BE2C (cell line): ENCODE measurements at regions not wholly inside any gene's neighbourhood (a gene's known extent, or its start where the extent isn't known, plus 50 kb on each side); places are given as distances from the start of the nearest gene placed in this dataset.
"Not testable (repeated sequence)": the region's sequence is repeated elsewhere in the genome, so short reads cannot be mapped to it uniquely, and the experiment has no call there.

Experiments used
- DNase-seq: peaks from one replicate; pipeline ENCODE4 v3.0.0-alpha.2; 2020
- H3K27me3 ChIP-seq: fragments of 250-450 bp; sonication (Bioruptor Pico); 2 replicates; pipeline ENCODE4 v1.5.1; 2020; ENCODE audit warnings: mild to moderate bottlenecking
- H3K36me3 ChIP-seq: fragments of 250-450 bp; sonication (Bioruptor Pico); 2 replicates; pipeline ENCODE4 v1.5.1; 2020; ENCODE audit warnings: mild to moderate bottlenecking
- H3K4me1 ChIP-seq: fragments of 250-450 bp; sonication (Bioruptor Pico); 2 replicates; pipeline ENCODE4 v1.5.1; 2020
- H3K4me3 ChIP-seq: 2 replicates; pipeline ENCODE4 v1.5.1; 2011; ENCODE audit warnings: low read depth, low read length
- H3K9me3 ChIP-seq: fragments of 250-450 bp; sonication (Bioruptor Pico); 2 replicates; pipeline ENCODE4 v1.5.1; 2020
- TF ChIP-seq, protein P1 (sequence below): IDR thresholded peaks from 2 replicates; pipeline ENCODE4 v1.5.1; 2012; ENCODE audit warnings: mild to moderate bottlenecking, low read depth, low read length

DNA sequence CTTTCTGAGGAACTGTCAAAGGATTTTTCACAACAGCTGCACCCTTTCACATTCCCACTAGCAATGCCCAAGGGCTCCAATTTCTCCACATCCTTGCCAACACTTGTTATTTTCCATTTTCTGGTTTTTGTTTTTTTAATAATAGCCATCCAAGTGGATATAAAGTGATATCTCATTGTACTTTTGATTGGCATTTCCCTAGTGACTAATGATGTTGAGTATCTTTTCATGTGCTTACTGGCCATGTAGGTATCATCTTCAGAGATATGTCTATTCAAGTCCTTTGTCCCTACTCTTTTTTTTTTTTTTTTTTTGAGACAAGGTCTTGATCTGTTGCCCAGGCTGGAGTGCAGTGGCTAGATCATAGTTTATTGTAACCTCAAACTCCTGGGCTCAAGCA, 115.8 kb upstream of the HAND1 start:
- H3K4me3 ChIP-seq: no peak overlapping the region
- no peaks in the 10 kb centered on the region for H3K27me3 ChIP-seq
- DNase-seq: no peak
- TF ChIP-seq, protein P1, sequence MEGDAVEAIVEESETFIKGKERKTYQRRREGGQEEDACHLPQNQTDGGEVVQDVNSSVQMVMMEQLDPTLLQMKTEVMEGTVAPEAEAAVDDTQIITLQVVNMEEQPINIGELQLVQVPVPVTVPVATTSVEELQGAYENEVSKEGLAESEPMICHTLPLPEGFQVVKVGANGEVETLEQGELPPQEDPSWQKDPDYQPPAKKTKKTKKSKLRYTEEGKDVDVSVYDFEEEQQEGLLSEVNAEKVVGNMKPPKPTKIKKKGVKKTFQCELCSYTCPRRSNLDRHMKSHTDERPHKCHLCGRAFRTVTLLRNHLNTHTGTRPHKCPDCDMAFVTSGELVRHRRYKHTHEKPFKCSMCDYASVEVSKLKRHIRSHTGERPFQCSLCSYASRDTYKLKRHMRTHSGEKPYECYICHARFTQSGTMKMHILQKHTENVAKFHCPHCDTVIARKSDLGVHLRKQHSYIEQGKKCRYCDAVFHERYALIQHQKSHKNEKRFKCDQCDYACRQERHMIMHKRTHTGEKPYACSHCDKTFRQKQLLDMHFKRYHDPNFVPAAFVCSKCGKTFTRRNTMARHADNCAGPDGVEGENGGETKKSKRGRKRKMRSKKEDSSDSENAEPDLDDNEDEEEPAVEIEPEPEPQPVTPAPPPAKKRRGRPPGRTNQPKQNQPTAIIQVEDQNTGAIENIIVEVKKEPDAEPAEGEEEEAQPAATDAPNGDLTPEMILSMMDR: no peak
- no peaks in the 10 kb centered on the region; the same call in 1 of the 2 replicates for H3K9me3 ChIP-seq
- no peaks in the 10 kb centered on the region for H3K4me1 ChIP-seq
- H3K36me3 ChIP-seq: no peaks in the 10 kb centered on the region

DNA sequence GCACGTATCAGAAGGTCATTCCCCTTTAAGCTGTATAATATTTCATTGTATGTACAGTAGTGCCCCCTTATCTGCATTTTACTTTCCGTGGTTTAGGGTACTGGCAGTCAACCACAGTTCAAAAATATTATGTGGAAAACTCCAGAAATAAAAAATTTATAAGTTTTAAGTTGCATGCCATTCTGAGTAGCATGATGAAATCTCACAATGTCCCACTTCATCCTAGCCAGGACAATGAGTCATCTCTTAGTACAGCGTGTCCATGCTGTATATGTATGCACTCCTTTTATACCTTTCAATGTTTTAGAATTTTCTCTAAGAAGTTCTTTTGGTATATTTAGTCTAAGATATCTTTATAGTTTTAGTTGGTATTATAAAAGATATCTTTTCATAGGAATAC, 115.0 kb upstream of the HAND1 start:
- TF ChIP-seq, protein P1: no peak
- Histone ChIP-seq H3K9me3 (no peaks in the 10 kb centered on the region; the same call in 1 of the 2 replicates), H3K4me1 (no peaks in the 10 kb centered on the region), H3K36me3 (no peaks in the 10 kb centered on the region), H3K4me3 (no peak overlapping the region), H3K27me3 (no peaks in the 10 kb centered on the region)
- DNase-seq: no peak

DNA sequence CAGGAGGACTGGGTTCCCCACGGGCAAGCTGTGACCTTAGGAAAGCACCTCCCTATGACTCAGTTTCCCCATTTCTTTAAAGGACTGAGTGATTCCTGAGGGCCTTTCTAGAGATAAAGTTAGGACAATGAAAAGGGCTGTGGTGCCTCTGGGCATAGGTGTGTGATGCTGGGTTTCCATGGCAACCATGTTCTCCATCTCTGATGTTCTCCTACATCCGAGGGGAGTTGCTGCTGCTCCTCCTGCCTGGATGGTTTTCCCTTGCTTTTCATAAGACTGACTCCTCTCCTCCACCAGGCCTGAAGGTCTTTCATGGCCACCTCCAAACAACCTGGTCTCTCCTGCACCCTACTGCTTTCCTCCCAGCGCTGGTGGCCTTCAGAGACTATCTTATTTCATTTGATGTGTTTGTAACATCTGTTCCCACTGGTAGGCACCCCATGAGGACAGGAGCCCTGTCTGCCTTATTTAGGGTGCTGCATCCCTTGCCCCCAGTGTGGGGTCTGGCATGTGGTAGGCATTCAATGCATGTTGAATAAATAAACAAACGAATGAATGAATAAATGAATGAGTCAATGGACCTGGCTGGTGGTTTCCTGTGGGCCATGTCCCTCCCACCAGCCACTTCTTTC, 112.2 kb upstream of the HAND1 start:
- TF ChIP-seq, protein P1: no peak
- Histone ChIP-seq H3K9me3 (no peaks in the 10 kb centered on the region; the same call in 1 of the 2 replicates), H3K27me3 (no peaks in the 10 kb centered on the region), H3K36me3 (no peaks in the 10 kb centered on the region), H3K4me3 (no peak overlapping the region), H3K4me1 (peaks cover 6% of the 10 kb centered on the region)
- DNase-seq: no peak

DNA sequence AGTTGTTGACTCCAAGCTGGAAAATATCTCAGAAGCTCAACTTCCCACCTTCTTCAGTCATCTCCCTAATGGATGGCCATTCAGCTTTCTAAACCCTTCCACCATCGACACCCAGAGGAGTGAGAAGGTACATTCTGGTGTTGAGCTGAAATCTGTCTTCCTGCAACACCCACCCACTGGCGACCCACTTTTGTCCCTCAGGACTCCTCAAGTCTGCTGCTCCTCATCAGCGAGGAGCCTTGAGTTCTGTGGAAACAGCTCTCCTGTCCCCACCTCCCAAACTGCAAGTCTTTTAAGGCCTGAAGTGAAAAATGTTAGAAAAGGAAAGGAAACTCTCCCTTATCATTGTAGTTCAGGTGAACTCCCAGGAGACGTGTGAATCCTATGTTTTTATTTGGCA, 111.5 kb upstream of the HAND1 start:
- Histone ChIP-seq H3K36me3 (no peaks in the 10 kb centered on the region), H3K4me1 (peaks cover 13% of the 10 kb centered on the region), H3K4me3 (no peak overlapping the region), H3K9me3 (no peaks in the 10 kb centered on the region; the same call in 1 of the 2 replicates), H3K27me3 (no peaks in the 10 kb centered on the region)
- no peak for DNase-seq
- TF ChIP-seq, protein P1: no peak

DNA sequence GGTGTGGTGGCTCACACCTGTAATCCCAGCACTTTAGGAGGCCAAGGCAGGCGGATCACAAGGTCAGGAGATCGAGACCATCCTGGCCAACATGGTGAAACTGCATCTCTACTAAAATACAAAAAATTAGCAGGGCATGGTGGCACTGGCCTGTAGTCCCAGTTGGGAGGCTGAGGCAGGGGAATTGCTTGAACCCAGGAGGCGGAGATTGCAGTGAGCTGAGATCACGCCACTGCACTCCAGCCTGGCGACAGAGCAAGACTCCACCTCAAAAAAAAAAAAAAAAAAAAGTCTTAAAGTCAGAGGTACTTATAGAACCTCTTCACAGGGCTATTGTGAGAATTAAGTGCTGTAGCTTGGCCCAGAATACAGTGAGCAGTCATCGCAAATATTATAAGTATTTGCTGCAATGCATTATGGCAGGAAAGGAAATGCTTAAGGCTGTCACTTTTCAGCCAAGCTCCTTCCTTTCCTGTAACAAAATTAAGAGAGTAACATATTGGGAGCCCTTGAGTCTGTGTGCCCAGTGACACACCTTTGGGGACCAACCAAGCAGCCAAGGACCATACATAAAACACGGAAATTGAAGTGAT, 110.9 kb upstream of the HAND1 start:
- H3K9me3 ChIP-seq, H3K27me3 ChIP-seq, DNase-seq, H3K4me3 ChIP-seq, H3K36me3 ChIP-seq: not testable (repeated sequence)
- peaks cover 19% of the 10 kb centered on the region for H3K4me1 ChIP-seq

DNA sequence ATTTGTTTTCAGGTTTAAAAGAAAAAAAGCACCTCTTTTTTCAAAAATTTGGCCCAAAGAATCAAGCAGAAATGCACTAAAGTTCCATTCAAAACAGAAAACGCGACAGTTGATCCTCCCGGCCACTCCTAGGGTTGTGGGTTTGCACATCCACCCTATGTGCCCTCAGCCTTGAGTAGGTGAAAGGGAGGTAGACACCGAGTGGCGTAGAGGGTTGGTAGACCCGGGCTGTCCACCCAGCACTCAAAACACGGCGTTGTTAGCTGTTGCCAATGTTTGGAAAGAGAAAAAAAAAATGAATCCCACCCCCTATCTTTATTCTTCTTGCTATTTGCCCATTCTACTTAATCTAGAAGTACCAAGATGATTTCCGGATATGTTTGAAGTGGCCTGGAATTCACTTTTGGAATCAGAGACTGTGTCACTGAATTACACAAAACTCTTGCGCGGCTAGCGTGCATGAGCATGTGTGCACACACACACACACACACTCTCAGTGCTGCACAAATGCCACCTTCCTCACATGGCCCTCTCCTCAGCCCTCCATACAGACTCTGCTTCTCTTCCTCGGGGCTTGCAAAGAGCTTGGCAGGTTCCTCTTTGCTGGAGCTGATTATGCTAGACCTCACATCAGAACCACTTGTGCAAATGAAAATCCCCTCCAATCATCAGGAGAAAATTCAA, 110.2 kb upstream of the HAND1 start:
- DNase-seq: no peak
- TF ChIP-seq, protein P1: no peak
- no peaks in the 10 kb centered on the region for H3K27me3 ChIP-seq
- no peaks in the 10 kb centered on the region for H3K9me3 ChIP-seq
- H3K36me3 ChIP-seq: no peaks in the 10 kb centered on the region
- H3K4me1 ChIP-seq: peaks cover 23% of the 10 kb centered on the region
- H3K4me3 ChIP-seq: no peak overlapping the region
